A673 (cell line): ENCODE measurements at regions not wholly inside any gene's neighbourhood (a gene's known extent, or its start where the extent isn't known, plus 50 kb on each side); places are given as distances from the start of the nearest gene placed in this dataset.

Source experiments
- EZH2 ChIP-seq: fragments of 200-600 bp; sonication (generic); IDR thresholded peaks from 2 replicates; pipeline ENCODE4 v1.6.1; 2017; ENCODE audit warnings: borderline replicate concordance, low read depth, mild to moderate bottlenecking, mixed read lengths, antibody characterized with exemption, low read length; ENCODE audit not compliant: poor library complexity, severe bottlenecking
- TF ChIP-seq, protein P1 (sequence below): fragments of 300-800, 200-600 bp; sonication (generic); conservative IDR thresholded peaks from 2 replicates; pipeline ENCODE4 v1.5.1; 2017; ENCODE audit warnings: low read depth, mild to moderate bottlenecking, antibody characterized with exemption, low read length, moderate library complexity, mixed read lengths

- TF ChIP-seq, protein P1, sequence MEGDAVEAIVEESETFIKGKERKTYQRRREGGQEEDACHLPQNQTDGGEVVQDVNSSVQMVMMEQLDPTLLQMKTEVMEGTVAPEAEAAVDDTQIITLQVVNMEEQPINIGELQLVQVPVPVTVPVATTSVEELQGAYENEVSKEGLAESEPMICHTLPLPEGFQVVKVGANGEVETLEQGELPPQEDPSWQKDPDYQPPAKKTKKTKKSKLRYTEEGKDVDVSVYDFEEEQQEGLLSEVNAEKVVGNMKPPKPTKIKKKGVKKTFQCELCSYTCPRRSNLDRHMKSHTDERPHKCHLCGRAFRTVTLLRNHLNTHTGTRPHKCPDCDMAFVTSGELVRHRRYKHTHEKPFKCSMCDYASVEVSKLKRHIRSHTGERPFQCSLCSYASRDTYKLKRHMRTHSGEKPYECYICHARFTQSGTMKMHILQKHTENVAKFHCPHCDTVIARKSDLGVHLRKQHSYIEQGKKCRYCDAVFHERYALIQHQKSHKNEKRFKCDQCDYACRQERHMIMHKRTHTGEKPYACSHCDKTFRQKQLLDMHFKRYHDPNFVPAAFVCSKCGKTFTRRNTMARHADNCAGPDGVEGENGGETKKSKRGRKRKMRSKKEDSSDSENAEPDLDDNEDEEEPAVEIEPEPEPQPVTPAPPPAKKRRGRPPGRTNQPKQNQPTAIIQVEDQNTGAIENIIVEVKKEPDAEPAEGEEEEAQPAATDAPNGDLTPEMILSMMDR, result no peak
- no peak for TF ChIP-seq EZH2
Measured at GRCh38 chr19:30755581-30755980, 383.4 kb downstream of the ZNF536 start.
